ENCODE measurements at regions not wholly inside any gene's neighbourhood (a gene's known extent, or its start where the extent isn't known, plus 50 kb on each side); places are given as distances from the start of the nearest gene placed in this dataset.

DNA sequence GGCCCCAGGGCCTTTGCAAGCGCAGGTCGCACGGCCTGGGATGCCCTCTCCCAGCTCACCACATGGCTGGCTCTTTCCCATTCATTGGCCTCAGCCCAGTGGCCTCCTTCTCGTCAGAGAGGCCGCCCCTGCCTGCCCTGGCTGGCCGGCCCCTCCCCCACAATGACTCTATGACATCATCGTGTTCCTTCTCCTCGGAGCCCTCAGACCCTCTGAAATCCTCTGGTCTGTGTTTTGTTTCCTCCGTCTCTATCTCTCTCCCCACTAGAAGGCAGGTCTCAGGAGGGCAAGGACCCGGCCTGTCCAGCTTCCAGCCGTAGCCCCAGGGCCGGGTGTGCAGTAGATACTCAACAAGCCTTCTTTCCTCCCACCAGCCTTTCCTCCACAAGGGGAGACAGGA, 164.8 kb upstream of the FOXF1 start:
- TF ChIP-seq, protein P1, sequence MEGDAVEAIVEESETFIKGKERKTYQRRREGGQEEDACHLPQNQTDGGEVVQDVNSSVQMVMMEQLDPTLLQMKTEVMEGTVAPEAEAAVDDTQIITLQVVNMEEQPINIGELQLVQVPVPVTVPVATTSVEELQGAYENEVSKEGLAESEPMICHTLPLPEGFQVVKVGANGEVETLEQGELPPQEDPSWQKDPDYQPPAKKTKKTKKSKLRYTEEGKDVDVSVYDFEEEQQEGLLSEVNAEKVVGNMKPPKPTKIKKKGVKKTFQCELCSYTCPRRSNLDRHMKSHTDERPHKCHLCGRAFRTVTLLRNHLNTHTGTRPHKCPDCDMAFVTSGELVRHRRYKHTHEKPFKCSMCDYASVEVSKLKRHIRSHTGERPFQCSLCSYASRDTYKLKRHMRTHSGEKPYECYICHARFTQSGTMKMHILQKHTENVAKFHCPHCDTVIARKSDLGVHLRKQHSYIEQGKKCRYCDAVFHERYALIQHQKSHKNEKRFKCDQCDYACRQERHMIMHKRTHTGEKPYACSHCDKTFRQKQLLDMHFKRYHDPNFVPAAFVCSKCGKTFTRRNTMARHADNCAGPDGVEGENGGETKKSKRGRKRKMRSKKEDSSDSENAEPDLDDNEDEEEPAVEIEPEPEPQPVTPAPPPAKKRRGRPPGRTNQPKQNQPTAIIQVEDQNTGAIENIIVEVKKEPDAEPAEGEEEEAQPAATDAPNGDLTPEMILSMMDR (IDR thresholded peaks at IDR 0.05; ENCODE audit: insufficient read depth, low read depth, low read length, missing control alignments) = no peak
- DNase-seq (ENCODE audit: low read depth) = no peak
- H3K4me3 ChIP-seq (ENCODE audit: low read depth, low read length) = no peak overlapping the region

DNA sequence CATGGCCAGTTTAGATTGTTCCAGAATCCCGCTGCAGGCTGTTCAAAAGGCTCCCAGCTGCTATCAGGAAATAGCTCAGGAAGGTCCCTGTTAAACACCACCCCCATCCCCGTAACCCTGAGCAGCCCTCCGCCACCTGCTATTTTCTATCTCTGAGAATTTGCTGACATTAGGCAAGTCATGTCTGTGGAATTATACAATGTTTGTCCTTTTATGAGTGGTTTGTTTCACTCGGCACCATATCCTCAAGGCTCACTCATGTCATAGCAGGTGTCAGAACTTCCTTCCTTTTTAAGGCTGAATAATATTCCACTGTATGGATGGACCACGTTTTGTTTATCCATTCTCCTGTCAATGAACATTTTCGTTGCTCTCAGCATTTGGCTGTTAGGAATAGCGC, 164.3 kb upstream of the FOXF1 start:
- DNase-seq (ENCODE audit: low read depth) = no peak

DNA sequence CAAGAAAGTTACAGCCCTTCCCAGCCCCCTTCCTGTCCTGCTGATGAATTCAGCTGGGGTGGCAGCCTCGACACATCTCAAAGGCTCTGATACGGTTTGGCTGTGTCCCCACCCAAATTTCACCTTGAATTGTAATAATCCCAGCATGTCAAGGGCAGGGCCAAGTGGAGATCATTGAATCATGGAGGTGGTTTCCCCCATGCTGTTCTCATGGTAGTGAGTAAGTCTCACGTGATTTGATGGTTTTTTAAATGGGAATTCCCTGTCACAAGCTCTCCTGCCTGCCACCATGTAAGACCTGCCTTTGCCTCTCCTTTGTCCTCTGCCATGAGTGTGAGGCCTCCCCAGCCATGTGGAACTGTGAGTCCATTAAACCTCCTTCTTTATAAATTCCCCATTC, 163.2 kb upstream of the FOXF1 start:
- TF ChIP-seq, protein P1 (IDR thresholded peaks at IDR 0.05; ENCODE audit: insufficient read depth, low read depth, low read length, missing control alignments) = no peak
- H3K4me3 ChIP-seq (ENCODE audit: low read depth, low read length) = no peak overlapping the region
- DNase-seq (ENCODE audit: low read depth) = no peak

More for the DNA sequence above, 164.3 kb upstream of the FOXF1 start:
- H3K4me3 ChIP-seq (ENCODE audit: low read depth, low read length) = no peak overlapping the region
- TF ChIP-seq, protein P1 (IDR thresholded peaks at IDR 0.05; ENCODE audit: insufficient read depth, low read depth, low read length, missing control alignments) = no peak

GRCh38 chr16:86347916-86348555, 162.3 kb upstream of the FOXF1 start:
- no peak for DNase-seq (ENCODE audit: low read depth)
- H3K4me3 ChIP-seq (ENCODE audit: low read depth, low read length) = no peak overlapping the region
- TF ChIP-seq, protein P1 (IDR thresholded peaks at IDR 0.05; ENCODE audit: insufficient read depth, low read depth, low read length, missing control alignments) = no peak

DNA sequence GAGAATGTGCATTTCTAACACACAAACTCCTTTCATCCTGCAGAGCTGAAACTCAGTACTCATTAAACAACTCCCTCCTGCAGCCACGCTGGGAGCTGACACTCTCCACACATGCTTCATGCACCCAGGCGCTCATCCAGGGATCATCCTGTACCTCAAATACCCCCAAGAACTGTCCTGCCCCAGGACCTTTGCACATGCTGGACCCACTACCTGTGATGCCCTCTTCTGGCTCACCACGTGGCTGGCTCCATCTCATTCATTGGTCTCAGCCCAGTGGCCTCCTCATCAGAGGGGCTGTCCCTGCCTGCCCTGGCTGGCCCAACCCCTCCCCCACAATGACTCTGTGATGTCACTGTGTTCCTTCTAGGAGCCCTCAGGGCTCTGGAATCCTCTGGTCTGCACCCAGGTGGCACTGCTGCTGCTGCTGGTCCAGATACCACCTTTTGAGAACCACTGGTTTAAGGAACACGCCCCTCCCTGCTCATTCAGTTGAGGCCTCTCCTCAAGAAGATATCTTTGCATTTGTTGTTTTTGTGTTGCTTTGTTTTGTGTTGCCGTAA, 160.9 kb upstream of the FOXF1 start:
- DNase-seq (ENCODE audit: low read depth) = no peak
- TF ChIP-seq, protein P1 (IDR thresholded peaks at IDR 0.05; ENCODE audit: insufficient read depth, low read depth, low read length, missing control alignments) = no peak
- no peak overlapping the region for H3K4me3 ChIP-seq (ENCODE audit: low read depth, low read length)

- TF ChIP-seq, protein P1 (IDR thresholded peaks at IDR 0.05; ENCODE audit: insufficient read depth, low read depth, low read length, missing control alignments) = no peak
- no peak overlapping the region for H3K4me3 ChIP-seq (ENCODE audit: low read depth, low read length)
- no peak for DNase-seq (ENCODE audit: low read depth)
These were observed 160.0 kb upstream of the FOXF1 start for GRCh38 chr16:86350289-86350688.
